ENCODE measurements at regions not wholly inside any gene's neighbourhood (a gene's known extent, or its start where the extent isn't known, plus 50 kb on each side); places are given as distances from the start of the nearest gene placed in this dataset.

GRCh38 chr16:86338403-86339115 lies 171.8 kb upstream of the FOXF1 start:
- Histone ChIP-seq H3K4me1 (peaks cover 0 to 17% (median 8%) of the 10 kb centered on the region in 4 donors), H3K27ac (no peak overlapping the region), H3K9me3 (no peaks in the 10 kb centered on the region), H3K36me3 (no peaks in the 10 kb centered on the region), H3K27me3 (peaks cover 0 to 58% (median 3%) of the 10 kb centered on the region in 3 donors), H3K4me3 (no peak overlapping the region)
- no peak for DNase-seq
- TF ChIP-seq, protein P1, sequence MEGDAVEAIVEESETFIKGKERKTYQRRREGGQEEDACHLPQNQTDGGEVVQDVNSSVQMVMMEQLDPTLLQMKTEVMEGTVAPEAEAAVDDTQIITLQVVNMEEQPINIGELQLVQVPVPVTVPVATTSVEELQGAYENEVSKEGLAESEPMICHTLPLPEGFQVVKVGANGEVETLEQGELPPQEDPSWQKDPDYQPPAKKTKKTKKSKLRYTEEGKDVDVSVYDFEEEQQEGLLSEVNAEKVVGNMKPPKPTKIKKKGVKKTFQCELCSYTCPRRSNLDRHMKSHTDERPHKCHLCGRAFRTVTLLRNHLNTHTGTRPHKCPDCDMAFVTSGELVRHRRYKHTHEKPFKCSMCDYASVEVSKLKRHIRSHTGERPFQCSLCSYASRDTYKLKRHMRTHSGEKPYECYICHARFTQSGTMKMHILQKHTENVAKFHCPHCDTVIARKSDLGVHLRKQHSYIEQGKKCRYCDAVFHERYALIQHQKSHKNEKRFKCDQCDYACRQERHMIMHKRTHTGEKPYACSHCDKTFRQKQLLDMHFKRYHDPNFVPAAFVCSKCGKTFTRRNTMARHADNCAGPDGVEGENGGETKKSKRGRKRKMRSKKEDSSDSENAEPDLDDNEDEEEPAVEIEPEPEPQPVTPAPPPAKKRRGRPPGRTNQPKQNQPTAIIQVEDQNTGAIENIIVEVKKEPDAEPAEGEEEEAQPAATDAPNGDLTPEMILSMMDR (IDR thresholded peaks at IDR 0.05), result no peak
- TF ChIP-seq POLR2AphosphoS5 (IDR thresholded peaks at IDR 0.05) (no peak), EP300 (IDR thresholded peaks at IDR 0.05) (no peak), POLR2A (IDR thresholded peaks at IDR 0.05) (no peak)
- WGBS, 5 donors, result 64 to 88% (median 78%) methylated on average over 3 to 5 of the region's 5 CpGs
- intact Hi-C loops (cut with DNase I; ENCODE audit: low total_unique reads), result no loop called here

GRCh38 chr16:86342161-86342834 lies 168.0 kb upstream of the FOXF1 start:
- Histone ChIP-seq H3K4me1 (peaks cover 9 to 27% (median 20%) of the 10 kb centered on the region in 4 donors), H3K27me3 (peaks cover 0 to 43% (median 0%) of the 10 kb centered on the region in 3 donors), H3K4me3 (no peak overlapping the region), H3K9me3 (no peaks in the 10 kb centered on the region), H3K27ac (peak overlapping the region in 4 of 5 donors; percentile 83 to 92 (median 88)), H3K36me3 (no peaks in the 10 kb centered on the region)
- DNase-seq, result no peak
- WGBS, 5 donors, result 51 to 64% (median 59%) methylated on average over 6 of the region's 6 CpGs
- intact Hi-C loops (cut with DNase I; ENCODE audit: low total_unique reads), result loop anchor here (10.0 kb wide), 1 partner anchor 163 kb away; no protein-coding TSS in a partner anchor
- TF ChIP-seq POLR2AphosphoS5 (IDR thresholded peaks at IDR 0.05) (no peak), POLR2A (IDR thresholded peaks at IDR 0.05) (no peak), EP300 (IDR thresholded peaks at IDR 0.05) (no peak)
- TF ChIP-seq, protein P1 (IDR thresholded peaks at IDR 0.05), result no peak

- TF ChIP-seq EP300 (IDR thresholded peaks at IDR 0.05) (peak; percentile 98), POLR2AphosphoS5 (IDR thresholded peaks at IDR 0.05) (peak; percentile 67 to 99 (median 79)), POLR2A (IDR thresholded peaks at IDR 0.05) (no peak)
- TF ChIP-seq, protein P1 (IDR thresholded peaks at IDR 0.05), result no peak
- intact Hi-C loops (cut with DNase I; ENCODE audit: low total_unique reads), result loop anchor here (10.0 kb wide), 1 partner anchor 162 kb away; no protein-coding TSS in a partner anchor
- Histone ChIP-seq H3K36me3 (no peaks in the 10 kb centered on the region), H3K4me1 (peaks cover 9 to 27% (median 20%) of the 10 kb centered on the region in 4 donors), H3K4me3 (peak overlapping the region in 1 of 4 donors; percentile 0), H3K9me3 (no peaks in the 10 kb centered on the region), H3K27me3 (peaks cover 0 to 50% (median 0%) of the 10 kb centered on the region in 3 donors), H3K27ac (peak overlapping the region; percentile 76 to 92 (median 87))
- DNase-seq, result peak; percentile 42 to 88
- 21 to 36% (median 30%) methylated on average over 18 to 25 of the region's 25 CpGs for WGBS, 5 donors
Measured at GRCh38 chr16:86343027-86343795, 167.1 kb upstream of the FOXF1 start.
